GM19025 (cell line): ENCODE measurements at regions not wholly inside any gene's neighbourhood (a gene's known extent, or its start where the extent isn't known, plus 50 kb on each side); places are given as distances from the start of the nearest gene placed in this dataset.
"Not testable (repeated sequence)": the region's sequence is repeated elsewhere in the genome, so short reads cannot be mapped to it uniquely, and the experiment has no call there.

ENCODE experiments used
- ATAC-seq: cut with Tn5 transposase; IDR thresholded peaks from one replicate; pipeline ENCODE4 v1.9.1; 2021; ENCODE audit warnings: mild to moderate bottlenecking, low read depth, moderate library complexity; ENCODE audit not compliant: unreplicated experiment

DNA sequence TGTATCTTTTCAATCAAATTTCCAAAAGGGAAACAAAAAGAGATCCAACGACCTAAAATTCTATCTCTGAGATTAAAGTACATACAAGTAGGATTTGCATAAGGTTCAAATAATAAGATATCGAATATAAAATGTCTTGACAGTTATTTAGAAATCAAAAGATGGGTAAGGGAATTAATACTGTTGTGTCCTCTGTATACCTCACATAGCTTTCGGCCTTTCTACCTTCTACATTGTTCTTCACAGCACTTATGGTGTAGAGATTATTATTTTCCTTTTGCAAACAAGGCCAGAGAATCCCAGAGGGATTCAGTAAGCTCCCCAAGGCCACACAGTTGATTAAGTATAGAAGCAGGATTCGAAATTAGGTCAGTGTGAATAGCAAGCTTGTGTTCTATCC, 403.6 kb downstream of the SPRY2 start:
- no peak for ATAC-seq

DNA sequence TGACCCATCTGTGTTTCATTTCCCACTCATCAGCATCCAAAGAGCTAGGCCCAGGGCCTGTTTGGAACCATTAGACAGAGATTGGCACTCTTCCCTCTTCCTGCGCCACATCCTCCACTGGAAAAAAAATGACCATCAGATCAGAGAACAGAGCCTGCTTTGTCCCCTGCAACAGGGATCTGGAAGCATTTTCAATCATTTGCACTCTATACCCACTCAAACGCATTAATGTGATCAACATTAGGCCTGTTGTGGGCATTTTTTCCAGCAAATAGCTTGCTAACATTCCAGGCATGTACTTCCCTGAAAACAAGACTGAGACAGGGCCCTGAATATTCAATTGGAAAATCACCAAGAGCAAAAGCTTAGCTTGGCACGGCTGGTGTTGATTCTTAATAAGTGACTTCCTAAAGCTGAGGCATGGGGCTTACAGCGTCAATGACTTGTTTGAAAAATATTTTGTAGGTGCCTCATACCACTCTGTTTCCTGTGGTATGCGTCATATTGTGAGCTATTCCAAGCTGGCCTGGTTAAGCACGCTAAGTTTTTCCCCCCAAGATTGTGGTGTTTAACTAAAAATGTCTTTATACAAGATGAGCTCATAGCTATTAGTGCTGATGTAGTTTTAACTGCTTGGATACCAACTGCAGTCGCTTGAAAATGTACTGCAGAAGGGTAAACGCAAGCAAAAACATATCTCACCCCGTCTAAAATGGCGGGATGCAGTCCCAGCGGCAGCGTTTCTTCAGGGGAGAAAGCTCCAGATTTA, 404.4 kb downstream of the SPRY2 start:
- ATAC-seq, result no peak

DNA sequence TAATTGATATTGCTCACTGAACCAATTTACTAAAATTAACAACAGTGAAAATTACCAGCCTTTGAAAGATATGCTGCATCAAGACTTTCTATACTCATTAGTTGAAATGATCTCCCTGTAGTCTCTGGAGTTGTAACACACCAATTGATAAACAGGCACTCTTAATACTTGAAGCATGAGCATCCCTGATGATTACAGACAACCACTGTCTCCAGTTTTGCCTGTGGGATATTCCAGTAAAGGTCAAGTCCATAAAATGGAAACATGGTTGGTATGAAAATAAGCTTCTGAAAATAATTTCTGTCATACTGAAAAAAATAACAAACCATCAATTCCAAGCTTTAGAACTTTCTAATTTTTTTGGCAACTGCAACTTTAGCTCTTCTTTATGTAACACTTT, 405.8 kb downstream of the SPRY2 start:
- ATAC-seq, result no peak

DNA sequence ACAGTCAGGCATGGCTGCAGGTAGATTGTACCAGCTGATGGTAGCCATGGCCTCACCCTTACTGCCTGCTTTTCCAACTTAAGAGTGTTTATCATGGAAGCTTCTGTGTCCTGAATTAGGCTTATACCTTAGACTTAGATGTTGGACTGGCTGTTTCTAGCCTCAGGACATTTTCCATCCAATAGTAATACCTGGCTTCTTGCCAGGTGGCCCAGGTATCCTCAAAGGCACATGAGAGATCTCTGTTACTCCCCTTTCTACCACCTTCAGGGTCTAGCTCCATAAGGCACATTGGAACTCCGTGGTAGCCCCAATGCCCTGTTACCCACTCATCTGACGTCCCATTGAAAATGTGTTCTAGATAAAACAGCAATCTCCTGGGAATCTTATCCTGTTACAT, 407.5 kb downstream of the SPRY2 start:
- ATAC-seq, result no peak

DNA sequence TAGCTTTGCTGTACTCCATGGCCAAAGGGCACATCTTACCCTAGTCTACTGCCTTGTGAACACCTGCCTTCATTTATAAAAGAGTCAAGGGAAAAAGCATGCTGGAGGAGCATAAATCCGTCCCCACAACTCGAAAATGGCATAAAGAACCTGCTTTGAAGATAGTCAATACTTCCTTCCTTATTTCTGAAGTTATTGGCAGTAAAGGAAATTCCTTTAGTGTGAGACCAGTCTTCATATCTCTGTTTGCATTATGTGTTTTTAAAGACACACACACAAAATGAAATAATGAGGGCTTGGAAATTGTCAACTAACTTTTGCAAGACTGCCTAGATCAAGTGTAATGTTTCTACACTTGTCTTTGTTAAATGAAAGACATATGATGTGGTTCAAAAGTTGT, 408.4 kb downstream of the SPRY2 start:
- ATAC-seq, result no peak

DNA sequence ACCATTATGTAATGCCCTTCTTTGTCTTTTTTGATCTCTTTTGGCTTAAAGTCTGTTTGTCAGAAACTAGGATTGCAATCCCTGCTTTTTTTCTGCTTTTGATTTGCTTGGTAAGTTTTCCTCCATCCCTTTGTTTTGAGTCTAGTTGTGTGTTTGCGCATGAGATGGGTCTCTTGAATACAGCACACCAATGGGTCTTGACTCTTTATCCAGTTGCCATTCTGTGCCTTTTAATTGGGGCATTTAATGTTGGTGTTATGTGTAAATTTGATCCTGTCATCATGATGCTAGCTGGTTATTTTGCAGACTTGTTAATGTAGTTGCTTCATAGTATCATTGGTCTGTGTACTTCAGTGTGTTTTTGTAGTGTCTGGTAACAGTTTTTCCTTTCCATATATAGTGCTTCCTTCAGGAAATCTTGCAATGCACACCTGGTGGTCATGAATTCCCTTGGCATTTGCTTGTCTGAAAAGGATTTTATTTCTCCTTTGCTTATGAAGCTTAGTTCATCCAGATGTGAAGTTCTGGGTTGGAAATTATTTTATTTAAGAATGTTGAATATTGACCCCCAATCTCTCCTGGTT, 416.9 kb downstream of the SPRY2 start:
- not testable (repeated sequence) for ATAC-seq

DNA sequence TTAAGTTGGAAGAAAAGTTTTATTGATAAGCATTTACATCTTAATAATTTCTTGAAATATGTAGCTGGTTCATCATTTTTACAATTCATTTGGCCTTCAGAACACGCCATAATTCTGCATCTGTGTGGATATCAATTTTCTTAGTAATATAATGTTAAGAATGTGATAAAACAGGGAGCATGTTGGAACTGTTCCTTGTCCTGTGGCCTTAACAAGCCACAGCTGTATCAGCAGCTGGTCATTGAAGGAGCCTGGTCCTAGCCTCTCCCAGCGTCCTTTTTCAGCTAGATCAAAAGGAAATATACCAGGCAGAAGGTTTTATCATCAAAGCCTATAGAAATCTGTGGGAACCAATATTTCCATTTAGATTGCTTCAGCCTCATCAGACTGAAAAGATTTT, 421.8 kb downstream of the SPRY2 start:
- ATAC-seq, result no peak

DNA sequence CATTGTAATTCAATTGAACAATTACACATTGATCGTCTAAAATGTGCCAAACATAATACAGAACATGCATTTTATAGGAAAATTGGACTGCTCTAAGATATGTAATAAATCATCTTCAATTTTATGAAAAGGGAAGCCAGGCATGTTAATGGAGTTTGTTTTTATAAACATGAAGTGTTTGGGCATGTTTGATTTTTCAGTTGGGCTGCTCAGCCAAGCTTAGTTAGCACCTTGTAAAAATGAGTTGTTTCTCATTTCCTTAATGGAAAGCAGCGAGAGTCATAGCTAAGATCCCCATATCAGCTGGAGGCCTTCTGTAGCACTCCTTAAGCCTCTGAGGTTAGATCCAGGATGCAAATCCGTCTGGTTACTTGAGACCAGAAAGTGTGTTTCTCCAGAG, 422.3 kb downstream of the SPRY2 start:
- ATAC-seq, result no peak

DNA sequence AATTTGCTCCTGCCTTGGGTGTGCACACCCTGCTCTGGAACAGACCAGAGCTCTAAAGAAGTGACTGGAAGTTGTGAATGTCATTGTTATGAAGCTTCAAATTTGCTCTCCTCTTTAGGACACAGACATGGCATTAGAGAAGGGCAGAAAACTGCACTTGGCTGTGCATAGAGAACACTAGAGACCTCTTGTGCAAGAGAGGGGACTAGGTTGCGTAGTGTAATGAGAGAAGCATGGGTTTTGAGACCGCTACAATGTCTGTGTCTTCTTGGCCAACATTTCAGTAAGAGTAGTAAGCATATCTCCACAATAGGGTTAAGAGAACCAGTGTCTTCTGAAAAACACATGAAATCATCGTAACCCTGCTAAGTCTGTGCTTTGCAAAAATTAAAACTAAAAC, 423.3 kb downstream of the SPRY2 start:
- ATAC-seq, result no peak

DNA sequence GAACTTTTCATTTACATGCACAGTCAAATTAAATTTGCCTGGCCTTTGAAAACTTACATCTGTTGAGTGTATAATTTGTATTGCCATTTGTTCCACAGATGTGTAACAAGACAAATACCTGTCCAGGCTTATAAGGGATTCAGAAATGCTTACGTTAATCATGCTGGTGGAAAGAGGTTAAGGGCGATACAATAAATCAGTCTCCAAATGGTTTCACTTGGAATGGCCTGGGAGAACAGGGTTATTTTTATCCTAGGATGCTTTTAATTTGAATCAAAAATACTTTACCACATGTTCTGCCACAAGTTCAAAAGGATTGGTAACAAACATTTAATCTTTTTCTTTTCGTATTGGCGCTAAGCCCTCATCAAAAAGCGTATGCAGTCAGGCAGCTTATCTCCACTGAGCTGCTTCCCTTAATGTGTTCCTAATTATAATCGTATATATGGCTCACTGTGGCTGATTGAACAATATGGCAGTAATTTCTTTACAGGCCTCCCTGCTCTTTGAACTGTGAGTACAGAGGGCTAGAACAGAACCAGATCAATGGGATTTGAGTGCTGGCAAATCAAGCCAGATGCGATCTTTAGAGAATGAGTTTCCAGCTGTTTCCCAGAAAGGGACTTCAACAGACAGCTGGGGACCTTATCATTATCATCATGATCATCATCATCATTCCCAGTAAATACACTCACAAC, 425.7 kb downstream of the SPRY2 start:
- no peak for ATAC-seq

DNA sequence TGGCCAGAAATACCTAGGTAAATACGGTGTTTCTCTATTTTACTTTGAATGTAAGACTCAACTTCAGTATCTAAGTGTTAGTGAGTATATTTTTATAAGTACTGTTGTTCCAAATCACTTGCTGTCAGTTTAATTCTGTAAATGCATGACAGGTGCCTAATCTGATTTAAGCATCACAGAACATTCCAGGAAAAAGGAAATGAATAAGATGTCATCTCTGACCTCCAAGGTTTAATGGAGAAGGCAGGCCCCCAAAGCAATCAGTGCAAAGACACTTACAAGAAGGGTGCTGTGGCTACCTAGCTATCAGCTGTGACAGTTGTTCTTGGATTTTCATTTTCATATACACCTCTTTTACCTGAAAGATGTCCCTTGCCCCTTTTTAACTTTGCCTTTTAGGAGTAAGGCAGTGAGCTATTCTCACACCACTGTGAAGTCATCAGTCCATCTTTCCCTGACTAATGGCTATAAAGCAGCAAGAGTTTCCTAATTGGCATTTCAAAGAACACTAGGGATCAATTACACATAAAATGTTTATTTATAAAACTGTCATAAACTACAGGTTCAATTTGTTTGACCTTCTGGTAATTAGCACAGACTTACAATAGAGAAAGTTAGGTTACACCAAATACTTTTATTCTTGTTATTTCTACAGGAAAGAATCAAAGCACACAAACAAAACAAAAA, 427.6 kb downstream of the SPRY2 start:
- no peak for ATAC-seq

DNA sequence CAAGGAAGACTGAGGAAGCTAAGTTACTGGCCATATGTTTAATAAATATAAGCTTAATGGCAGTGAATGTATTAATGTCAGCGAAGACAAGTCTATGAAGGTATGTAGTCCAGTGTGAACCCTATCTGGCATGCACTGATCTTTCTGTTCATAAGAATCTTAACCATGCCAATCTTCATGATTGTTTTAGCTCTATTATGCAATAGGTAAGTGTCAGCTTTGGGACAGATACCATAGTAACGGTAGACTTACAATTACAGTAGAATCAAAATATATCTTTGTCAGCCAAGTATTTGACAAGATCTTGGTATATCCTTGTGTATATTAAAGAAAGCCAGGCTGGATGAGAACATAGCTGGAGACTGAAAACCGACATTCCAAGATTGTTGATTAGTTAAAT, 428.5 kb downstream of the SPRY2 start:
- ATAC-seq, result no peak

DNA sequence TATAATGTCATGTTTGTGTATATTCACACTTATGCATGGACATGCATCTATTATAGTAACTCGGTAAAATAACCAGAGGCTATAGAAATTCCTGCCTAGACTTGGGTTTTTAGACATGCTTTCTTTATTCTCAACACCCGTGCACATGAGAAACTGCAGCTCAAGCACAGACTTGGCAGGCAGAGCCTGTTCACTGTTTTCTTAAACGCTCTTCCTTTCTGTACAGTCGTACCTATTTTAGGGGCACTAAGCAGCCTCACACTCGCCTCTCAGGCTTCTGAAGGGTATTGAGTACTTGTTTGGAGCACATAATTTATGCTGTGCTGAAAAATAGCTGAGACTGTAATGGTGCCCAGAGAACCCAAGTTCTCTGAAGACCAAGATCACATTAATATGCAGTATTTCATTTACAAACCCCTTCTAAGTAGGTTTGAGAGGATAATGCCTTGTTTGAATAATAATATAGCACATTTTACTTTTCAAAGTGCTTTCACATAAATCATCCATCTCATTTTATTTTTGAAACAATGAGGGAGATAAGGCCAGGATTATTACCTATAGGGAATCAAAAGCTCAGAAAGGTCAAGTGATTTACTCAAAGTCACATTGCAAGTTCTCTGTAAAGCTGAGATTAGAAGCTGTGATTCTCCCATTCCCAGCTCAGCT, 429.9 kb downstream of the SPRY2 start:
- ATAC-seq, result no peak

DNA sequence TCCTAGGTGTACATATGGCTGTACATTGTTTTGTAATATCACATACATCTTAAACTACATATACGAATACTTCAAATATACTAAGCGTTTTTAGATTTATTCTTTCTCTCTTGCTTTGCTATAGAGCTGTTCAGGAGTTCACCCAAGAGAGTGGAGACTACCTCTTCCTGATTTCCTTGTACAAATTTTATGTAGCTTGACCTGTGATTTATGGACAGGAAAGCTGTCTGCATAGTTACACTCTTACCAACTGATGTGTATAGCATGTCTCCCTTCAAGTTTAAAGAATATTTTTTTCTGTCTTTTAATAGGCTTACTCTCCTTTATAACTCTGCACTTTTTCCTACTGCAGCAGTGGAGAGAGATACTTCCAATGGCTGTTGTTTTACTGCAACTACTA, 428.7 kb downstream of the NDFIP2 start:
- ATAC-seq, result no peak

DNA sequence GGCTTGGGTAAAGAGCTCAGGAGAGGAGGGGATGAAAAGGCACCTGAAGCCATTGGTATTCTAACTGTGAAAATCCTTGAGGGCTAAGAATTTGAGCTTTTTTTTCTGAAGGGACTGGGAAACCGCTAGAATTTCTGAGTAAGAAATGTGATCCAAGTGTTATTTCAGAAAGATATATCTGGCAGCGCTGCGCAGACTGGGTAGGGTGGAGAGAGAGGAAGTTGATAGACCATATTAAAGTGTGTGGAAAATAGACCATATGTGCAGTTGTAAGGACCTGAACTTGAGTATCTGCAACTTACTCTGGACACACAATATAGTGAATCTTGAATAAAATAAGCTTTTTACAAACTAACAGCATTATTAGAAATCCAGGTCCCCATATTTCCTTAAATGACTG, 427.4 kb downstream of the NDFIP2 start:
- no peak for ATAC-seq

DNA sequence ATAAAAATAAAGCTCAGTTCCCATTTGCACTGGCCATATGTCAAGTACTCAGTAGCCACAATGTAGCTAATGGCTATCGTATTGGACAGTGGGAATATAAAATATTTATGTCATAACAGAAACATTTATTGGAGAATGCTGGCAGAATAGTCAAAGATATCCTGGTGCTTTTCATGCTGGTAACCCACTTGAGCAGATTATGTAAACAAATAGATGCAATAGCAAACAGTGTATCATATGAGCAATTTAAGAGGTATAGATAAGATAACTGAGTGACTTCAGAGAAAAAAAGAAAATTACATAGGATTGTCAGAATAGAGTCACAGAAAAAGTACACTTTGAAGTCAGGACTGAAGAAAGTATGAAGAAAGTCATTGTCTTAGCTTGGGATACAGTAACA, 426.6 kb downstream of the NDFIP2 start:
- ATAC-seq, result no peak

DNA sequence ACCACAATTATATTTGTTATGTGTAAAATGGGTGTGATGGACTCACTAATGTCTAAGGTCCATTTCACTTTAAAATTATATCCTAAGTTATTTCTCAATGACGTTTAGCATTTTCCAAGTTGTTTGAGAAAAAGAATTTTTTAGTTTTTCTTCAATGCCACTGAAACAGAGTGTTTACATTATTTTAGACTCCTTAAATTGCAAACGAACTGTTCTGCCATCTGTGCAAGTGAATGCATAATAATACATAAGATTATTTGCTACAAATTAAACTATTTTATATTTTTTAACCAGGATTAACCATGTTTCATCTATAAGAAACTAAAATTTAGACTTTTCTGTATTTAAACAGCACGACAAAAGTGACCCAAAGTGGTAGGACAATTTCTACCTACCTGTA, 425.4 kb downstream of the NDFIP2 start:
- ATAC-seq, result no peak

DNA sequence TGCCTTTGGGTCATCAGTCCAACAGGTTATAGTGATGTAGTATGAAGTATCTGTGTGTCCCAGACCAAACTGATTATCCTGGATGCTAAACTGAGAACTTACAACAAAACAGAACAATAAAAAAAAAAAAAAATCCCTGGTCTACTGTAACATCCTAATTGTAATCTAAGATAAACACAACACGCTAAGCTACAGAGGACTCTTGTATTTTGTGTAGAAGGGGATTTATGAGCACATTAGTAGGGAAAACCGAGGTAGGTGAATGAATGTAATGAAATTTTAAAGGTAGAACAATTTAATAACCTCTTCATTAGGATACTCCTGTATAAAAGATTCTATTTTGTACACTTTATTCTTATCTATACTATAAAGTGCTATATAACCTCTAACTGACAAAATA, 424.1 kb downstream of the NDFIP2 start:
- ATAC-seq, result no peak

DNA sequence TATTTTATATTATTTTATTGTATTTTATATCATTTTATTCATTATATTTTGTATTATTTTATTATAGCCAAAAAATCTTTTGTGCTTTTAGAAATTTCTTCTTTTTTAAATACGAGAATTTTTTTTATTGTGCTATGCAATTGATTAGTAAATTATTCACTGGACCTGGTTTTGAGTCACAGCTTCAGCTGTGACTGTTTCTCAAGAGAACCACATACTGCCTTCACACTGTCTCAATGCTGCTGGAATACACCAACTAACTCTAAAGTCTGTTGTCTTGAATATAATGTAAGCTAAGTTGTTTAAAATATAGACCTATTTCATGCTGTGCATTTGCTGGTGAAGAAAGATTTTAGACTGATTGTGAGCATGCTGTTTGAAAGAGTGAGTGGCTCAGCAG, 423.6 kb downstream of the NDFIP2 start:
- no peak for ATAC-seq

DNA sequence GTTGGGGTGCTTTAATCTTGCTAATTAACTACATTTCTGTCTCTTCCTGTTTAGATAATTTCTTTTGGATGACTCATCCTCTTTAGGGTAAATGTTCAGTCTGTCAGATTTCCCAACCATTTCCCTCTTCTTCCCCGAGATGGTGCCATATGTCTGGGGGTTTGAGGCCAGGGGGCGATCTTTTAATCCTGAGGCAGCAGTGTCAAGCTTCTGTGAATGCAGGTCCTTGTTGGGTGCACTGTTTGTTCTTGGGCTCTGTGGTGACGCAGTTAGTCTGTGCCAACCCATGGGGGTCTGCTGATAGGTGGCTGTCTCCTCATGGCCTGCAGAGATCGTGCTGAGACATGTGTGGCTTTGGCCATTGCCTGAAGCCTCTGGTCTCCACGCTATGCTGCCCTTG, 420.4 kb downstream of the NDFIP2 start:
- ATAC-seq, result no peak

DNA sequence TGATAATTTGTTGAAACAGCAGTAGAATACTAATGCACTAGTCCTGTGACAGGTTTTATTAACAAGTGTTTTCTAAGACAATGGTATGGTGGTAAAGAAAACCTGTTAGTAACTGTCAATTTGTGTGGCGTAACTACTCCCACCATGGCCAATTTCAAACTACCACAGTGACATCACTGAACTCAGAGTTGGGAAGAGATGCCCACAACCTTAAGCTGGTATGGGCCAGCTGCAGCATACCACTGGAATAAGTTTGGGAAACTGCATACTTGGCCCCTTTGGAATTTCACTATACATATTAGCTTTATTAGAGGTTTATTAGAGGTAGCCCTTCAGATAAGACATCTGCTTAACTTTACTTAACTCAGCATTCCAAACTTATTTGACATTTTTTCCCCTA, 419.4 kb downstream of the NDFIP2 start:
- ATAC-seq, result no peak
